22Rv1 (cell line): ENCODE measurements at regions not wholly inside any gene's neighbourhood (a gene's known extent, or its start where the extent isn't known, plus 50 kb on each side); places are given as distances from the start of the nearest gene placed in this dataset.
"Not testable (repeated sequence)": the region's sequence is repeated elsewhere in the genome, so short reads cannot be mapped to it uniquely, and the experiment has no call there.

ENCODE experiments used
- H3K27ac ChIP-seq: fragments of 450-650 bp; 2 replicates; pipeline ENCODE4 v1.5.1; 2017
- ZFX ChIP-seq: fragments of 450-650 bp; IDR thresholded peaks from 2 replicates; pipeline ENCODE4 v1.6.1; 2017; ENCODE audit warnings: antibody characterized with exemption, borderline replicate concordance
- TF ChIP-seq, protein P1 (sequence below): fragments of 450-650 bp; IDR thresholded peaks from 2 replicates; pipeline ENCODE4 v1.5.1; 2017; ENCODE audit warnings: mild to moderate bottlenecking

DNA sequence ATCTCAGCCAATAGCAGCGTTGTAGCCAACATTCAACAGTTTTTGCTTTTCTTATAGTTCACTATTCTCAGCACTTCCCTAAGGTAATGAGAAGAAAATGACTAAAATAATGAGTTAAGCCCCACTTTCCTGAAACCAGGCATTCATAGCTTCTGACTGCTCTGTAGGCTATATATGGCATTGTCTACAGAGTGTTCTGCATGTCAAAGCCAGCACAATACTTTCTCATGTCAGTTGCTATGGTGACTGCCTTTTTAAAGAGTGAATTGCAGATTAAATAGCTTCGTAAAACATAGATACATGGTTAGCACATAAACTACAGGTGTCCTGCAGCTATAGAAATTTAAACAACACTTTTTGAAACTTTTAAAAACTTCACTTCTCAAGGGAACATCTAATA is 1256.1 kb upstream of the CNTN5 start:
- no peak overlapping the region for H3K27ac ChIP-seq
- no peak for TF ChIP-seq ZFX
- TF ChIP-seq, protein P1, sequence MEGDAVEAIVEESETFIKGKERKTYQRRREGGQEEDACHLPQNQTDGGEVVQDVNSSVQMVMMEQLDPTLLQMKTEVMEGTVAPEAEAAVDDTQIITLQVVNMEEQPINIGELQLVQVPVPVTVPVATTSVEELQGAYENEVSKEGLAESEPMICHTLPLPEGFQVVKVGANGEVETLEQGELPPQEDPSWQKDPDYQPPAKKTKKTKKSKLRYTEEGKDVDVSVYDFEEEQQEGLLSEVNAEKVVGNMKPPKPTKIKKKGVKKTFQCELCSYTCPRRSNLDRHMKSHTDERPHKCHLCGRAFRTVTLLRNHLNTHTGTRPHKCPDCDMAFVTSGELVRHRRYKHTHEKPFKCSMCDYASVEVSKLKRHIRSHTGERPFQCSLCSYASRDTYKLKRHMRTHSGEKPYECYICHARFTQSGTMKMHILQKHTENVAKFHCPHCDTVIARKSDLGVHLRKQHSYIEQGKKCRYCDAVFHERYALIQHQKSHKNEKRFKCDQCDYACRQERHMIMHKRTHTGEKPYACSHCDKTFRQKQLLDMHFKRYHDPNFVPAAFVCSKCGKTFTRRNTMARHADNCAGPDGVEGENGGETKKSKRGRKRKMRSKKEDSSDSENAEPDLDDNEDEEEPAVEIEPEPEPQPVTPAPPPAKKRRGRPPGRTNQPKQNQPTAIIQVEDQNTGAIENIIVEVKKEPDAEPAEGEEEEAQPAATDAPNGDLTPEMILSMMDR = no peak

DNA sequence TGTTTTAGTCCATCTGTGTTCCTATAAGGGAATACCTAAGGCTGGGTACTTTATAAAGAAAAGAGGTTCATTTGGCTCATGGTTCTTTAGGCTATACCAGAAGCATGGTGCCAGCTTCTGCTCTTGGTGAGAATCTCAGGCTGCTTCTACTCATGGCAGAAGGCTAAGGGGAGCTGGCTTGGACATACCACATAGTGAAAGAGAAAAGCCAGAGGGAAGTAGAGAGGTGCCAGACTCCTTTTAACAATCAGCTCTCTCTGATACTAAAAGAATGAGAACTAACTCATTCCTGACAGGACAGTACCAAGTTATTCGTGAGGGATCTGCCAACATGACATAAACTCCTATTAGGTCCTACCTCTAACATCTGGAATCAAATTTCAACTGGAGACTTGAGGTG is 1250.2 kb upstream of the CNTN5 start:
- TF ChIP-seq, protein P1 = no peak
- no peak for TF ChIP-seq ZFX
- H3K27ac ChIP-seq = no peak overlapping the region

DNA sequence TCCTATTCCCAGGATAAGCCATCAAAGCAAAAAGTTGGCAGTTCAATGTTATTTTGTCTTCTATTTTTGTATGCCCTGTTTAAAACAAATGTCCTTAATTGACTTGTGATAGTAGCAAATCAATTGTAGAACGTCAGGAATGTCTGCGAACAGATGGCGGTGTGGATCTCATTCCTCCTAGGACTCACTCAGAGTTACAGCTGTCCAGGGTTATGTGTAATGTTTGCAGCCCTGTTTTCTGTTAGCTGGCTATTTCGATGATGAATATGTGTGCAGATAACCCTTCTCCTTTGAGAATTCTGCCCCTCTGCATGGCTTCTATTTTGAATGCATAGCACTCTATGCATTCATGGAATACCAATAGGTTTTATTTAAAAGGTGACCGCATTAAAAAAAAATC is 1248.0 kb upstream of the CNTN5 start:
- TF ChIP-seq ZFX = no peak
- TF ChIP-seq, protein P1 = no peak
- no peak overlapping the region for H3K27ac ChIP-seq

DNA sequence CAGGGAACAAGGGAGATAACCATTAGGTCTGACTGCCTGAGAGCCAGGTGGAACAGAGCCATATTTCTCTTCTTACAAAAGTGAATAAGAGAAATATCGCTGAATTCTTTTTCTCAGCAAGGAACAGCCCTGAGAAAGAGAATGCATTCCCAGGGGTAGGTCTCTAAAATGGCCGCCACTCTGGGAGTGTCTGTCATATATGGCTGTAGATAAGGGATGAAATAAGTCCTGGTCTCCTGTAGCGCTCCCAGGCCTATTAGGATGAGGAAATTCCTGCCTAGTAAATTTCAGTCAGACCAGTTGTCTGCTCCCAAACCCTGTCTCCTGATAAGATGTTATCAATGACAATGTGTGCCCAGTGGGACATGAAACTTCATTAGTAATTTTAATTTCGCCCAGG is 1236.4 kb upstream of the CNTN5 start:
- not testable (repeated sequence) for H3K27ac ChIP-seq

DNA sequence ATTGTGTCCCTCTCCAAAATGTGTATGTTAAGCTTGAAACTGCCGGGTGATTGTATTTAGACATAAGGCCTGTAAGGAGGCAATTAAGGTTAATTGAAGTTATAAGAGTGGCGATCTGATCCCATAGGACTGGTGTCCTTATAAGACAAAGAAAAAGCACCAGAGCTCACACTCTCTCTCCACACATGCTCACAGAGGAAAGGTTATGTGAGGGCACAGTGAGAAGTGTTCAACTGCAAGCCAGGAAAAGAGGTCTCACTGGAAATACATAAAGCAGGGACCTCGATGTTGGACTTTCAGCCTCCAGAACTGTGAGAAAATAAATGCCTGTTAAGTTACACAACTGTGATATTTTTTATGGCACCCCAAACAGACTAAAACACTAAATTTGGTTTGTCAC is 1233.8 kb upstream of the CNTN5 start:
- no peak for TF ChIP-seq ZFX
- TF ChIP-seq, protein P1 = no peak
- no peak overlapping the region for H3K27ac ChIP-seq

DNA sequence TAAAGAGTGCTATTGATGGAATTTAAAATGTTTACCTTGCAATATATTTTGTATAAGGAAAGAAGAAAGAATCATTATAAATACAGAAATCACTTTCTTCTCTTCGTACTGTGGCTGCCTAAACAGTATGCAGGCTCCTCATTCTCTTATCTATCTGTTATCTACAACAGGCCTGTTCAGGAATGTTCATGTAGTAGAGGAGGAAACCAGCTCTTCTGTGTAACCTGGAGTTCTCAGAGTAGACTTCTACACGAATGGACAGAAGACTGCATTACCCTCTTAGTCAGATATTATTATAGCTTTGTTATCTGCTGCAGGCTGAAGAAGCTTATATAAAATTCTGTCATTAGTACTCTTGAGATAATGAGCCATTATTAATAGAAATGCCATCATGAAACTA is 1225.9 kb upstream of the CNTN5 start:
- H3K27ac ChIP-seq = no peak overlapping the region
- no peak for TF ChIP-seq ZFX
- TF ChIP-seq, protein P1 = no peak

DNA sequence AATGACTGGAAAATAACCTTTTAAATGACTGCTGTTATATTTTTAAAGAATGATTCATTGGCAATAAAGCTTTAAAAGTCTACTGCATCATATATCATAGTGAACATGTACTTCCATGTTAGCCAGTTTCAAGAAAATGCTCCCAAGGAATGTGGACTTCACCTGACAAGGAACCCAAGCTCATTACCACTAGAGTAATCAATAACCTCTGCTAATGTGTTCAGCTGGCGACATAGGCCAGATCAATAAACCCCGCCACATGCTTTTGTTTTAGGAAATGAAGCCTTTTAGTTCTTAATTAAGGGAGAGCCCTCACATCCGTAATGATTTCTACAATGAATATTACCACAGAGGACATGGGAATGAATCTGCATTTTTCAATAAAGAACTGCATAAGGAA is 1219.9 kb upstream of the CNTN5 start:
- H3K27ac ChIP-seq = no peak overlapping the region
- TF ChIP-seq, protein P1 = no peak
- no peak for TF ChIP-seq ZFX

DNA sequence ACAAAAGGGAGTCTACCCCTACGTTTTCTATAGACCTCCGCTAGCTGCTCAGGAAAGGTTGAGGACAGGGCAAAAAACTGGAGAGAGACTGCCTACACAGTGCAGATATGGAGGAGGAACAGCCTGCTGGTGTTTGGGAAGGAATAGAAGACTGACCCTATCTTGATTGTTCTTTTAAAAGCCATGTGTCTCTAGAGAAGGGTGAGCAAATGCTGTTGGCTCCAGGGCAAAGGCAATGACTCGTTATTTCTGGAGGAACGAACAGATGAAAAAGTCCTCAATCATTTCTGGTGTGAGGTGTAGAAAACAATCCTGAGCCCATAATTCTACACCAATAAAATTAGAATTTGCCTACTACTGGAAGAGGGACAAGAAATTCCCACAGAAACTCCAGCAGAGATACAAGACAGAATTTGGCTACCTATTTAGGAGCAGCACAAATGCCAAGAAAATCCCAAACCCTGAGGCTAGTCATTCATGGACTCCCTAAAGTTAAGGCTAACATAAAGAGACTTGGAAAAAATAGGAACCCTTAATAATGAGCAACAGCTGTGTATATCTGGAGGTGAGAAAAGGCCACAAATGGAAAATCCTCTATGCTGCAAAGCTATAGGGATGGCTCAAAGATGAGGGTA is 1206.3 kb upstream of the CNTN5 start:
- no peak overlapping the region for H3K27ac ChIP-seq
- no peak for TF ChIP-seq ZFX
- TF ChIP-seq, protein P1 = no peak
